Endodermal cell (in vitro differentiated cells): ENCODE measurements at regions not wholly inside any gene's neighbourhood (a gene's known extent, or its start where the extent isn't known, plus 50 kb on each side); places are given as distances from the start of the nearest gene placed in this dataset.

Experiments used
- DNase-seq: peaks from one replicate; pipeline ENCODE4 v3.0.0-alpha.2; 2017
- H3K27ac ChIP-seq: 2 replicates; pipeline ENCODE4 v1.5.1; 2013; ENCODE audit warnings: mild to moderate bottlenecking, low read depth, low read length, moderate library complexity
- H3K27me3 ChIP-seq: 2 replicates; pipeline ENCODE4 v1.6.1; 2013; ENCODE audit warnings: mild to moderate bottlenecking, low read length, moderate library complexity; ENCODE audit not compliant: insufficient read depth, control insufficient read depth, poor library complexity, severe bottlenecking
- H3K36me3 ChIP-seq: 2 replicates; pipeline ENCODE4 v1.7.0; 2013; ENCODE audit warnings: mild to moderate bottlenecking, low read length, moderate library complexity; ENCODE audit not compliant: control insufficient read depth, insufficient read depth
- H3K4me1 ChIP-seq: one replicate; pipeline ENCODE4 v1.7.0; 2013; ENCODE audit warnings: low read length; ENCODE audit not compliant: control insufficient read depth, insufficient read depth
- H3K4me3 ChIP-seq: 2 replicates; pipeline ENCODE4 v1.5.1; 2013; ENCODE audit warnings: mild to moderate bottlenecking, low read length, moderate library complexity
- H3K9ac ChIP-seq: 2 replicates; pipeline ENCODE4 v1.6.1; 2013; ENCODE audit warnings: mild to moderate bottlenecking, low read length, moderate library complexity; ENCODE audit not compliant: poor library complexity, severe bottlenecking; ENCODE audit errors: extremely low read depth
- H3K9me3 ChIP-seq: 2 replicates; pipeline ENCODE4 v1.6.1; 2013; ENCODE audit warnings: mild to moderate bottlenecking, low read length, moderate library complexity; ENCODE audit not compliant: control insufficient read depth
- H3K27ac Mint-ChIP-seq: 2 replicates; pipeline ENCODE4 v1.8.0; 2020; ENCODE audit warnings: mixed read lengths
- H3K27me3 Mint-ChIP-seq: 2 replicates; pipeline ENCODE4 v1.8.0; 2021; ENCODE audit warnings: mild to moderate bottlenecking, mixed read lengths; ENCODE audit not compliant: insufficient read depth
- H3K36me3 Mint-ChIP-seq: 2 replicates; pipeline ENCODE4 v1.8.0; 2020; ENCODE audit warnings: low read depth, mixed read lengths
- H3K4me1 Mint-ChIP-seq: 2 replicates; pipeline ENCODE4 v1.8.0; 2020; ENCODE audit warnings: mixed read lengths
- H3K4me3 Mint-ChIP-seq: 2 replicates; pipeline ENCODE4 v1.8.0; 2020; ENCODE audit warnings: mild to moderate bottlenecking, moderate library complexity, mixed read lengths
- H3K9me3 Mint-ChIP-seq: 2 replicates; pipeline ENCODE4 v1.8.0; 2020; ENCODE audit warnings: mild to moderate bottlenecking, mixed read lengths
- WGBS, 2 experiments: methylation state at CpG; one replicate each; pipeline versions ENCODE4 v1.1.5 to v1.1.7; 2013; ENCODE audit warnings: missing lambda C conversion rate in 2 of 2, mixed read lengths in 1 of 2; ENCODE audit not compliant: insufficient coverage in 1 of 2, insufficient read length in 1 of 2; 5-methylcytosine and 5-hydroxymethylcytosine counted together
- TF ChIP-seq, protein P1 (sequence below): fragments of 200-600 bp; sonication (generic); conservative IDR thresholded peaks from 2 replicates; pipeline ENCODE4 v1.5.0; 2021; ENCODE audit warnings: antibody characterized with exemption, mild to moderate bottlenecking

DNA sequence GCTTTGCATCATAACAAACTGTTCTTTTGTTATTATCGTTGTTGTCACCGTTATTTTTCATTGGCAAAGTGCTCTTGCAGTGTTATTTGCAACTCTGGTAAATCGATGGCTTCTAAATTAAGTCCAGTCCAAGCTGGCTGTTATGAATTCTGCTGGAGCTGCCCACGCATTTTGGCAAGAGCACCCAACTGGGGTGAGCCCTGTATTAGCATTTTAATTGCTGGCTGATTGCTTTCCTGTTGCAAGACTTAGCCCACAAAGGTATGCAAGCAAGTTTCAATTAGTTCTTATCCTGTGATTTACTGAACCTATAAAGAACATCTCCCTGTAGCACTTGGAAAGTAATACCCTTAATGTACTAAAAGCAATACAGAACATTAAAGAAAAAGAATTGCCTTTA is 226.8 kb downstream of the ACTR3B start:
- DNase-seq: no peak
- WGBS, 2 experiments: 74 to 80% methylated on average over 4 of the region's 4 CpGs
- H3K36me3 Mint-ChIP-seq: peaks cover 3% of the 10 kb centered on the region

GRCh38 chr7:152987656-152988055 is 228.1 kb downstream of the ACTR3B start:
- Histone ChIP-seq H3K9me3 (peaks cover 14% of the 10 kb centered on the region), H3K4me3 (no peak overlapping the region), H3K36me3 (no peaks in the 10 kb centered on the region), H3K9ac (no peak overlapping the region), H3K27ac (no peak overlapping the region), H3K27me3 (no peaks in the 10 kb centered on the region), H3K4me1 (peaks cover 3% of the 10 kb centered on the region)
- 89 to 100% methylated on average over 1 to 2 of the region's 2 CpGs for WGBS, 2 experiments
- Mint-ChIP-seq H3K36me3 (peaks cover 3% of the 10 kb centered on the region), H3K27ac (no peak overlapping the region), H3K4me3 (no peak overlapping the region), H3K4me1 (peaks cover 26% of the 10 kb centered on the region), H3K9me3 (peaks cover 17% of the 10 kb centered on the region), H3K27me3 (no peaks in the 10 kb centered on the region)
- TF ChIP-seq, protein P1, sequence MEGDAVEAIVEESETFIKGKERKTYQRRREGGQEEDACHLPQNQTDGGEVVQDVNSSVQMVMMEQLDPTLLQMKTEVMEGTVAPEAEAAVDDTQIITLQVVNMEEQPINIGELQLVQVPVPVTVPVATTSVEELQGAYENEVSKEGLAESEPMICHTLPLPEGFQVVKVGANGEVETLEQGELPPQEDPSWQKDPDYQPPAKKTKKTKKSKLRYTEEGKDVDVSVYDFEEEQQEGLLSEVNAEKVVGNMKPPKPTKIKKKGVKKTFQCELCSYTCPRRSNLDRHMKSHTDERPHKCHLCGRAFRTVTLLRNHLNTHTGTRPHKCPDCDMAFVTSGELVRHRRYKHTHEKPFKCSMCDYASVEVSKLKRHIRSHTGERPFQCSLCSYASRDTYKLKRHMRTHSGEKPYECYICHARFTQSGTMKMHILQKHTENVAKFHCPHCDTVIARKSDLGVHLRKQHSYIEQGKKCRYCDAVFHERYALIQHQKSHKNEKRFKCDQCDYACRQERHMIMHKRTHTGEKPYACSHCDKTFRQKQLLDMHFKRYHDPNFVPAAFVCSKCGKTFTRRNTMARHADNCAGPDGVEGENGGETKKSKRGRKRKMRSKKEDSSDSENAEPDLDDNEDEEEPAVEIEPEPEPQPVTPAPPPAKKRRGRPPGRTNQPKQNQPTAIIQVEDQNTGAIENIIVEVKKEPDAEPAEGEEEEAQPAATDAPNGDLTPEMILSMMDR: no peak
- no peak for DNase-seq

More for the DNA sequence above, 226.8 kb downstream of the ACTR3B start:
- Histone ChIP-seq H3K27me3 (no peaks in the 10 kb centered on the region), H3K4me3 (no peak overlapping the region), H3K4me1 (peaks cover 3% of the 10 kb centered on the region), H3K9ac (no peak overlapping the region), H3K9me3 (peaks cover 14% of the 10 kb centered on the region), H3K27ac (no peak overlapping the region), H3K36me3 (no peaks in the 10 kb centered on the region)
- H3K4me3 Mint-ChIP-seq: no peak overlapping the region
- TF ChIP-seq, protein P1: no peak
- no peak overlapping the region for H3K27ac Mint-ChIP-seq
- no peaks in the 10 kb centered on the region for H3K27me3 Mint-ChIP-seq
- H3K9me3 Mint-ChIP-seq: peaks cover 13% of the 10 kb centered on the region
- H3K4me1 Mint-ChIP-seq: peaks cover 25% of the 10 kb centered on the region

- peaks cover 17% of the 10 kb centered on the region for H3K9me3 Mint-ChIP-seq
- Histone ChIP-seq H3K36me3 (no peaks in the 10 kb centered on the region), H3K4me3 (peak overlapping the region; percentile 16), H3K9me3 (peaks cover 14% of the 10 kb centered on the region), H3K9ac (peak overlapping the region; percentile 11), H3K27ac (peak overlapping the region; percentile 62), H3K4me1 (no peaks in the 10 kb centered on the region), H3K27me3 (no peaks in the 10 kb centered on the region)
- peak overlapping the region; percentile 92 for H3K27ac Mint-ChIP-seq
- peak; percentile 70 for DNase-seq
- 56 to 74% methylated on average over 7 to 8 of the region's 8 CpGs for WGBS, 2 experiments
- peaks cover 3% of the 10 kb centered on the region for H3K36me3 Mint-ChIP-seq
- no peak overlapping the region for H3K4me3 Mint-ChIP-seq
- TF ChIP-seq, protein P1: no peak
- H3K4me1 Mint-ChIP-seq: peaks cover 19% of the 10 kb centered on the region
- no peaks in the 10 kb centered on the region for H3K27me3 Mint-ChIP-seq
These were observed 230.4 kb downstream of the ACTR3B start for GRCh38 chr7:152989889-152990380.
